GM12873 (cell line): ENCODE measurements at regions not wholly inside any gene's neighbourhood (a gene's known extent, or its start where the extent isn't known, plus 50 kb on each side); places are given as distances from the start of the nearest gene placed in this dataset.

Source experiments
- CTCF ChIP-seq: IDR thresholded peaks from 2 replicates; pipeline ENCODE4 v1.5.1; 2012; ENCODE audit warnings: low read depth, mild to moderate bottlenecking, moderate library complexity, low read length, control low read depth; ENCODE audit not compliant: insufficient read depth; ENCODE audit errors: missing control alignments

DNA sequence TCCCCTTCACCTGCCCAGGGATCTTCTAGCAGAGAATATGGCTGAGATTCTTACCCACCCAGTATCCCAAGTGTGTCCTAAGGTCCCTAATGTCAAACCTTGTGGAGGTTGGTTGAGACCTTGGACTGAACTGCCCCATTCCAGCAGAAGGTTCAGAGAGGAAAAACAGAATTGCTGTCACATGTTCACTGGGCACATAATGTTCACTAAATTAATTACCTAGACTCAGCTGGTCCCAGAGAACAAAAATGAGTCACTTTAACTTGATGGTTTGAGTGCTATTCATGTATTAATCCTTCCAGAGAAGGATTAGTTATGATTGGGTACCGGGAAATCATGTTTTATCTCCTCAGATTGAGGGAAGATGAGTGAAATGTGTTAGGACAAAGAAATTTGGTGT lies 171.3 kb upstream of the GADL1 start:
- no peak for TF ChIP-seq CTCF

GRCh38 chr3:31067004-31067403 lies 172.5 kb upstream of the GADL1 start:
- TF ChIP-seq CTCF, result no peak

DNA sequence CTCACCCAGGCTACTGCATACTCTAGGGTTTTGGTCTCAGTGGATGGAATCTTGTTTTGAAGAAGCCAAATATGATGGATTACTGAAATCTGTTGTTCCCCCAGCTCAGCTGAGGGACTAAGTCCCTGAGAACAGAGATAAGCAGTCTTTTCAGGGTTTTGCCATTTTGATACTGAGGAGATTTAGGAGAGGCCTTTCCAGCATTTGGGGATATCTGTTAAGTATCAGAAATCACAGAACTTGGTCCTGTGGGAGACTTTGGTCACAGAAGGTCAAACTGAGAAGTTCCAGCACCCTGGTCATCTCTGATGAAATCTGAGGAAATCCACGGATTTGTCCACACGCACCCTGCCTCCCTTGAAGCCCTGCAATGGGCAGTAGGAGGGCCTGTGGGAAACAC lies 181.0 kb upstream of the GADL1 start:
- TF ChIP-seq CTCF, result no peak

GRCh38 chr3:31075876-31076275 lies 181.4 kb upstream of the GADL1 start:
- no peak for TF ChIP-seq CTCF

DNA sequence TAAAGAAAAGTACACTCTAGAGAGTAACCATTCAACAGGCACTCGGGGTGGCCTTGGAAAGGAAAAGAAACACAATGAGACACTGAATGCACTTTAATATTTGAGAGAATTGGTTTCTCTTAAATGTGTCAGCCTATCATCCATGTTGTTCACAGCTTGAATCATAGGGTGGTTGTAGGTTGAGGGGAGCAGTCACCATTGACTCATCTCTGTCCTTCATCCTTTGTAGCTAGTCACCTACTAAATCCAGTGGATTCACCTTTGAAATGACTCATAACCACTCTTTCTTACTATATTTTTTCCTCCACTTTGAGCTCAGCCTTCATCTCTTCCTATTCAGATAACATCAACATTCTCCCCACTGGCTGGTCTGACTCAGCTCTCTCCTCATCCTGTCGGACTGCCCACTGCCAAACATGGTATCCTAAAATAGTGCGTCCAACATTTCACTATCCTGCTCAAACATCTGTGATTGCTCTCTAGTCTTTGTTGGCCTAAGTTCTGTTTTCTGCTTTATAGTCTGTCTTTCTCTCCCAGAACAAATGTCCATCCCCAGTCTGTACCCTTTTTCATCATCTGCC lies 182.7 kb upstream of the GADL1 start:
- TF ChIP-seq CTCF, result no peak

- TF ChIP-seq CTCF, result no peak
Measured at GRCh38 chr3:31077826-31078225, 183.4 kb upstream of the GADL1 start.

DNA sequence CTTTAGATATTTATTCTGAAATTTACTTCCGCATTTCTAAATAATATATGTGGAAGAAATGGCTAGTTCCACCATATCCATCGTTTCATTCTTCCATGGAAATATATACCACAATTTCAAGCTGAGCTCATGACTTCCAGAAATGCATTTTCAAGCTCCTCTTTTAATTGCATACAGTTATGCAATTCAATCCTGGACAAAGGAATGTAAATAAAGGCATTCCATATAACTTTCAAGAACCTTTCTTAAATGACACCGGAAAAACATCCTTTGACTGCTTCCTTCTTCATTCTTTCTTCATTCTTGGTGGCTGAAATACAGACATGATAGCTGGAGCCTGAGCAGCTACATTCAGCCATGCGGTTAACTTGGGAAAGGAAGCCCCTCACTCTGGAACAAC lies 185.2 kb upstream of the GADL1 start:
- no peak for TF ChIP-seq CTCF
